Embryonic facial prominence (tissue), 1 donor: ENCODE measurements at regions not wholly inside any gene's neighbourhood (a gene's known extent, or its start where the extent isn't known, plus 50 kb on each side); places are given as distances from the start of the nearest gene placed in this dataset.
"Not testable (repeated sequence)": the region's sequence is repeated elsewhere in the genome, so short reads cannot be mapped to it uniquely, and the experiment has no call there.

Source experiments
- DNase-seq: peaks from one replicate; pipeline ENCODE4 v3.0.0-alpha.2; 2016; ENCODE audit errors: extremely low spot score

- no peak for DNase-seq
Observed at GRCh38 chr1:29395736-29396437, 159.6 kb downstream of the PTPRU start.

- no peak for DNase-seq
Observed at GRCh38 chr1:29394521-29395225, 158.4 kb downstream of the PTPRU start.

- DNase-seq: no peak
Observed at GRCh38 chr1:29393451-29393826, 157.1 kb downstream of the PTPRU start.

GRCh38 chr1:29392486-29393450 lies 156.4 kb downstream of the PTPRU start:
- no peak for DNase-seq

- DNase-seq: no peak
Observed at GRCh38 chr1:29392036-29392435, 155.7 kb downstream of the PTPRU start.

GRCh38 chr1:29391362-29391880 lies 155.1 kb downstream of the PTPRU start:
- no peak for DNase-seq

GRCh38 chr1:29390491-29391361 lies 154.4 kb downstream of the PTPRU start:
- DNase-seq: no peak

- DNase-seq: no peak
Observed at GRCh38 chr1:29390075-29390474, 153.8 kb downstream of the PTPRU start.

GRCh38 chr1:29389533-29390041 lies 153.3 kb downstream of the PTPRU start:
- DNase-seq: no peak

GRCh38 chr1:29388884-29389283 lies 152.6 kb downstream of the PTPRU start:
- DNase-seq: no peak

GRCh38 chr1:29388170-29388569 lies 151.8 kb downstream of the PTPRU start:
- DNase-seq: no peak

GRCh38 chr1:29387210-29387609 lies 150.9 kb downstream of the PTPRU start:
- DNase-seq: no peak

- not testable (repeated sequence) for DNase-seq
Observed at GRCh38 chr1:29386453-29386852, 150.1 kb downstream of the PTPRU start.

GRCh38 chr1:29385966-29386365 lies 149.6 kb downstream of the PTPRU start:
- DNase-seq: no peak

- no peak for DNase-seq
Observed at GRCh38 chr1:29384496-29385015, 148.2 kb downstream of the PTPRU start.

- no peak for DNase-seq
Observed at GRCh38 chr1:29383746-29384371, 147.5 kb downstream of the PTPRU start.

GRCh38 chr1:29382851-29383745 lies 146.8 kb downstream of the PTPRU start:
- DNase-seq: no peak

- DNase-seq: no peak
Observed at GRCh38 chr1:29381426-29381825, 145.1 kb downstream of the PTPRU start.

GRCh38 chr1:29380532-29380931 lies 144.2 kb downstream of the PTPRU start:
- DNase-seq: no peak
